GM18511 (cell line): ENCODE measurements at regions not wholly inside any gene's neighbourhood (a gene's known extent, or its start where the extent isn't known, plus 50 kb on each side); places are given as distances from the start of the nearest gene placed in this dataset.
A peak's percentile ranks its signal among the peaks of the same experiment; 100 is the strongest.
"Not testable (repeated sequence)": the region's sequence is repeated elsewhere in the genome, so short reads cannot be mapped to it uniquely, and the experiment has no call there.

Source experiments
- ATAC-seq: cut with Tn5 transposase; IDR thresholded peaks from one replicate; pipeline ENCODE4 v1.9.1; 2021; ENCODE audit warnings: mild to moderate bottlenecking, moderate library complexity; ENCODE audit not compliant: unreplicated experiment

GRCh38 chr12:19665121-19665900 lies 226.0 kb downstream of the AEBP2 start:
- no peak for ATAC-seq

- ATAC-seq = no peak
These were observed 226.8 kb downstream of the AEBP2 start for GRCh38 chr12:19666070-19666469.

- no peak for ATAC-seq
These were observed 230.5 kb downstream of the AEBP2 start for GRCh38 chr12:19669793-19670192.

GRCh38 chr12:19671695-19672094 lies 232.4 kb downstream of the AEBP2 start:
- ATAC-seq = no peak

GRCh38 chr12:19674437-19674836 lies 235.1 kb downstream of the AEBP2 start:
- no peak for ATAC-seq

- ATAC-seq = peak; percentile 87
These were observed 236.1 kb downstream of the AEBP2 start for GRCh38 chr12:19675361-19675760.

GRCh38 chr12:19678501-19678900 lies 239.2 kb downstream of the AEBP2 start:
- ATAC-seq = not testable (repeated sequence)

GRCh38 chr12:19681007-19681406 lies 241.7 kb downstream of the AEBP2 start:
- no peak for ATAC-seq

GRCh38 chr12:19683178-19683927 lies 244.1 kb downstream of the AEBP2 start:
- no peak for ATAC-seq

- no peak for ATAC-seq
These were observed 248.1 kb downstream of the AEBP2 start for GRCh38 chr12:19687371-19687770.

- no peak for ATAC-seq
These were observed 249.2 kb downstream of the AEBP2 start for GRCh38 chr12:19688532-19688931.

- no peak for ATAC-seq
These were observed 249.9 kb downstream of the AEBP2 start for GRCh38 chr12:19689226-19689625.

- ATAC-seq = no peak
These were observed 250.6 kb downstream of the AEBP2 start for GRCh38 chr12:19689801-19690472.

- ATAC-seq = no peak
These were observed 252.8 kb downstream of the AEBP2 start for GRCh38 chr12:19692091-19692490.

GRCh38 chr12:19692566-19692965 lies 253.3 kb downstream of the AEBP2 start:
- no peak for ATAC-seq

GRCh38 chr12:19694627-19695026 lies 255.3 kb downstream of the AEBP2 start:
- no peak for ATAC-seq

GRCh38 chr12:19695244-19696098 lies 256.2 kb downstream of the AEBP2 start:
- ATAC-seq = no peak

- ATAC-seq = no peak
These were observed 261.7 kb downstream of the AEBP2 start for GRCh38 chr12:19700969-19701368.

- ATAC-seq = no peak
These were observed 265.7 kb downstream of the AEBP2 start for GRCh38 chr12:19704966-19705365.

GRCh38 chr12:19706936-19707335 lies 267.6 kb downstream of the AEBP2 start:
- ATAC-seq = no peak

- ATAC-seq = no peak
These were observed 268.7 kb downstream of the AEBP2 start for GRCh38 chr12:19707948-19708409.
